ENCODE measurements at regions not wholly inside any gene's neighbourhood (a gene's known extent, or its start where the extent isn't known, plus 50 kb on each side); places are given as distances from the start of the nearest gene placed in this dataset.

DNA sequence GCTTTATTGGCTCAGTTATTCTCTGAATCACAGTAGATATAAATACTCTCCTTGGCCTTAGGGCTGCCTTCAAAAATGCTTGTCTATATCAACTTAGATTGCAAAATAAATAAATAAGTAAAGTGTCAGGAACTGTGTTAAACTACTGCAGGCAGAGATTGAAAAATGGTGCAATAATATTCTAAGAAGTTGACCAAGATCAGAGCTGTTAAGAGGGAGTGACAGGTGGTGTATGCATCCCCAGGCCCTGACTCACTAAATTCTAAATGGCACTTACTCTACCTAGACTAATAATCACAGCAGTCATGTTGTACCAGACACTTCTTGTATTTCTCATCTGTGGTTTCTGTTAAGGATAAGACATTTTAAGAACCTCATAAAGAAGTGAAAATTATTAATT is 235.1 kb upstream of the SPOCK3 start:
- ATAC-seq, result no peak
- TF ChIP-seq ZNF70 (CRISPR knock-in tag; IDR thresholded peaks at IDR 0.05) (no peak), ARNTL (CRISPR knock-in tag; IDR thresholded peaks at IDR 0.05; ENCODE audit: borderline replicate concordance, low read depth) (no peak), PPARA (CRISPR knock-in tag; IDR thresholded peaks at IDR 0.05; ENCODE audit: borderline replicate concordance) (no peak), OSR1 (CRISPR knock-in tag; IDR thresholded peaks at IDR 0.05) (no peak)

DNA sequence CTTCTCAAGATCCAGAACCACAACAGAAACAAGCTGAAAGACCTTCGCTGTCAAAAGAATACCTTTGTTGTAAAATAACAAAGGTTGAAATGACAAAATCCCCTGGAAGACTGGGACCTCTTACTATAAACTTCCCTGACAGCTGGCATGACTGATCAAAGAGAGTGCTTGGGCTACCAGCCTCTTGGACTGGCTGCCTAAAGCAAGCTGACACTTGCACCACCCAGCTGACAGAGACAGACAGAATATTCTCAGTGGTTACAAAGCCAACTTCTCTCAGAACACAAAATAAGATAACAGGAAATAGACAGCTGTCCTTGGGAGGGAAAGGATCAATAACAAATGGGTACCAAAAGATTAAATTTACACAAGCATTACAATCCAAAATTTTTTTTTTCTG is 241.7 kb upstream of the SPOCK3 start:
- ATAC-seq, result no peak
- TF ChIP-seq ARNTL (CRISPR knock-in tag; IDR thresholded peaks at IDR 0.05; ENCODE audit: borderline replicate concordance, low read depth) (no peak), SNAI2 (CRISPR knock-in tag; IDR thresholded peaks at IDR 0.05) (no peak), CSDC2 (CRISPR knock-in tag; IDR thresholded peaks at IDR 0.05) (no peak), POU6F1 (CRISPR knock-in tag; IDR thresholded peaks at IDR 0.05; ENCODE audit: borderline replicate concordance, low read depth) (no peak), RARB (CRISPR knock-in tag; IDR thresholded peaks at IDR 0.05) (no peak), ESRRG (CRISPR knock-in tag; IDR thresholded peaks at IDR 0.05) (no peak), TOX (CRISPR knock-in tag; IDR thresholded peaks at IDR 0.05; ENCODE audit: borderline replicate concordance) (no peak), ZFP3 (CRISPR knock-in tag; IDR thresholded peaks at IDR 0.05) (no peak), PPARA (CRISPR knock-in tag; IDR thresholded peaks at IDR 0.05; ENCODE audit: borderline replicate concordance) (no peak)

GRCh38 chr4:167492007-167492406 is 257.7 kb upstream of the SPOCK3 start:
- TF ChIP-seq TCF4 (CRISPR knock-in tag; IDR thresholded peaks at IDR 0.05; ENCODE audit: borderline replicate concordance) (no peak), ZNF565 (CRISPR knock-in tag; conservative IDR thresholded peaks at IDR 0.05; ENCODE audit: low read depth) (no peak), SNAI2 (CRISPR knock-in tag; IDR thresholded peaks at IDR 0.05) (no peak), GLIS3 (CRISPR knock-in tag; IDR thresholded peaks at IDR 0.05) (no peak), ZFP30 (CRISPR knock-in tag; IDR thresholded peaks at IDR 0.05) (no peak), TOX (CRISPR knock-in tag; IDR thresholded peaks at IDR 0.05; ENCODE audit: borderline replicate concordance) (no peak), PATZ1 (CRISPR knock-in tag; IDR thresholded peaks at IDR 0.05; ENCODE audit: borderline replicate concordance) (no peak), CSDC2 (CRISPR knock-in tag; IDR thresholded peaks at IDR 0.05) (no peak), ZNF8 (CRISPR knock-in tag; IDR thresholded peaks at IDR 0.05) (no peak), ISL1 (CRISPR knock-in tag; IDR thresholded peaks at IDR 0.05) (no peak), OSR1 (CRISPR knock-in tag; IDR thresholded peaks at IDR 0.05) (no peak), ZNF70 (CRISPR knock-in tag; IDR thresholded peaks at IDR 0.05) (no peak), RARB (CRISPR knock-in tag; IDR thresholded peaks at IDR 0.05) (no peak), PPARA (CRISPR knock-in tag; IDR thresholded peaks at IDR 0.05; ENCODE audit: borderline replicate concordance) (no peak), ESRRG (CRISPR knock-in tag; IDR thresholded peaks at IDR 0.05) (no peak), ARNTL (CRISPR knock-in tag; IDR thresholded peaks at IDR 0.05; ENCODE audit: borderline replicate concordance, low read depth) (no peak)
- TF ChIP-seq, protein P1, sequence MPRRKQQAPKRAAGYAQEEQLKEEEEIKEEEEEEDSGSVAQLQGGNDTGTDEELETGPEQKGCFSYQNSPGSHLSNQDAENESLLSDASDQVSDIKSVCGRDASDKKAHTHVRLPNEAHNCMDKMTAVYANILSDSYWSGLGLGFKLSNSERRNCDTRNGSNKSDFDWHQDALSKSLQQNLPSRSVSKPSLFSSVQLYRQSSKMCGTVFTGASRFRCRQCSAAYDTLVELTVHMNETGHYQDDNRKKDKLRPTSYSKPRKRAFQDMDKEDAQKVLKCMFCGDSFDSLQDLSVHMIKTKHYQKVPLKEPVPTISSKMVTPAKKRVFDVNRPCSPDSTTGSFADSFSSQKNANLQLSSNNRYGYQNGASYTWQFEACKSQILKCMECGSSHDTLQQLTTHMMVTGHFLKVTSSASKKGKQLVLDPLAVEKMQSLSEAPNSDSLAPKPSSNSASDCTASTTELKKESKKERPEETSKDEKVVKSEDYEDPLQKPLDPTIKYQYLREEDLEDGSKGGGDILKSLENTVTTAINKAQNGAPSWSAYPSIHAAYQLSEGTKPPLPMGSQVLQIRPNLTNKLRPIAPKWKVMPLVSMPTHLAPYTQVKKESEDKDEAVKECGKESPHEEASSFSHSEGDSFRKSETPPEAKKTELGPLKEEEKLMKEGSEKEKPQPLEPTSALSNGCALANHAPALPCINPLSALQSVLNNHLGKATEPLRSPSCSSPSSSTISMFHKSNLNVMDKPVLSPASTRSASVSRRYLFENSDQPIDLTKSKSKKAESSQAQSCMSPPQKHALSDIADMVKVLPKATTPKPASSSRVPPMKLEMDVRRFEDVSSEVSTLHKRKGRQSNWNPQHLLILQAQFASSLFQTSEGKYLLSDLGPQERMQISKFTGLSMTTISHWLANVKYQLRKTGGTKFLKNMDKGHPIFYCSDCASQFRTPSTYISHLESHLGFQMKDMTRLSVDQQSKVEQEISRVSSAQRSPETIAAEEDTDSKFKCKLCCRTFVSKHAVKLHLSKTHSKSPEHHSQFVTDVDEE (CRISPR knock-in tag; IDR thresholded peaks at IDR 0.05), result no peak
- TF ChIP-seq, protein P2, sequence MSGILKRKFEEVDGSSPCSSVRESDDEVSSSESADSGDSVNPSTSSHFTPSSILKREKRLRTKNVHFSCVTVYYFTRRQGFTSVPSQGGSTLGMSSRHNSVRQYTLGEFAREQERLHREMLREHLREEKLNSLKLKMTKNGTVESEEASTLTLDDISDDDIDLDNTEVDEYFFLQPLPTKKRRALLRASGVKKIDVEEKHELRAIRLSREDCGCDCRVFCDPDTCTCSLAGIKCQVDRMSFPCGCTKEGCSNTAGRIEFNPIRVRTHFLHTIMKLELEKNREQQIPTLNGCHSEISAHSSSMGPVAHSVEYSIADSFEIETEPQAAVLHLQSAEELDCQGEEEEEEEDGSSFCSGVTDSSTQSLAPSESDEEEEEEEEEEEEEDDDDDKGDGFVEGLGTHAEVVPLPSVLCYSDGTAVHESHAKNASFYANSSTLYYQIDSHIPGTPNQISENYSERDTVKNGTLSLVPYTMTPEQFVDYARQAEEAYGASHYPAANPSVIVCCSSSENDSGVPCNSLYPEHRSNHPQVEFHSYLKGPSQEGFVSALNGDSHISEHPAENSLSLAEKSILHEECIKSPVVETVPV (CRISPR knock-in tag; IDR thresholded peaks at IDR 0.05), result no peak
- no peak for ATAC-seq

GRCh38 chr4:167509551-167509950 is 275.3 kb upstream of the SPOCK3 start:
- ATAC-seq, result no peak
- no peak for TF ChIP-seq OSR1 (CRISPR knock-in tag; IDR thresholded peaks at IDR 0.05)
- no peak for TF ChIP-seq ARNTL (CRISPR knock-in tag; IDR thresholded peaks at IDR 0.05; ENCODE audit: borderline replicate concordance, low read depth)
- no peak for TF ChIP-seq TCF4 (CRISPR knock-in tag; IDR thresholded peaks at IDR 0.05; ENCODE audit: borderline replicate concordance)
- no peak for TF ChIP-seq TOX (CRISPR knock-in tag; IDR thresholded peaks at IDR 0.05; ENCODE audit: borderline replicate concordance)
- TF ChIP-seq ZNF70 (CRISPR knock-in tag; IDR thresholded peaks at IDR 0.05), result no peak
- TF ChIP-seq ZNF565 (CRISPR knock-in tag; conservative IDR thresholded peaks at IDR 0.05; ENCODE audit: low read depth), result no peak
- TF ChIP-seq CSDC2 (CRISPR knock-in tag; IDR thresholded peaks at IDR 0.05), result no peak

All from SK-N-SH treated with all-trans-retinoic acid at 6 μM for 48 hours (cell line).